Right atrium auricular region (tissue), 2 donors: ENCODE measurements at regions not wholly inside any gene's neighbourhood (a gene's known extent, or its start where the extent isn't known, plus 50 kb on each side); places are given as distances from the start of the nearest gene placed in this dataset.
A peak's percentile ranks its signal among the peaks of the same experiment; 100 is the strongest.

Experiments
- DNase-seq: peaks from one replicate; pipeline ENCODE4 v3.0.0-alpha.2; 2019; ENCODE audit warnings: low spot score
- H3K27ac ChIP-seq, 2 donors: fragments of 200-600 bp; sonication (generic); 1 replicate in 1 of 2; 2 replicates in 1 of 2; pipeline ENCODE4 v1.5.1; 2016 to 2019
- H3K27me3 ChIP-seq, 2 donors: fragments of 200-600 bp; sonication (generic); one replicate each; pipeline versions ENCODE4 v1.5.1 to v1.6.0; 2017 to 2019
- H3K36me3 ChIP-seq: fragments of 200-600 bp; sonication (generic); one replicate; pipeline ENCODE4 v1.5.1; 2016
- H3K4me1 ChIP-seq, 2 donors: fragments of 200-600 bp; sonication (generic); one replicate each; pipeline versions ENCODE4 v1.5.1 to v1.6.0; 2017 to 2019
- H3K4me3 ChIP-seq, 2 donors: fragments of 200-600 bp; sonication (generic); 1 replicate in 1 of 2; 2 replicates in 1 of 2; pipeline ENCODE4 v1.5.1; 2017 to 2019; ENCODE audit warnings: mild to moderate bottlenecking in 1 of 2, moderate library complexity in 1 of 2
- H3K9me3 ChIP-seq, 2 donors: fragments of 200-600 bp; sonication (generic); one replicate each; pipeline ENCODE4 v1.5.1; 2019
- CTCF ChIP-seq, 2 donors: fragments of 200-600 bp; sonication (generic); IDR thresholded peaks; one replicate each; pipeline ENCODE4 v1.5.1; 2019; ENCODE audit warnings: antibody characterized with exemption in 2 of 2

- no peak overlapping the region for H3K27ac ChIP-seq
Observed at GRCh38 chr4:141307241-141307689, 86.6 kb downstream of the ZNF330 start.

GRCh38 chr4:141309874-141310273 is 89.2 kb downstream of the ZNF330 start:
- Histone ChIP-seq H3K27me3 (no peaks in the 10 kb centered on the region), H3K27ac (no peak overlapping the region), H3K4me1 (no peaks in the 10 kb centered on the region), H3K9me3 (no peaks in the 10 kb centered on the region), H3K36me3 (no peaks in the 10 kb centered on the region), H3K4me3 (no peak overlapping the region)
- DNase-seq = no peak
- no peak for TF ChIP-seq CTCF (IDR thresholded peaks at IDR 0.05)

More at GRCh38 chr4:141307241-141307689, 86.6 kb downstream of the ZNF330 start:
- H3K4me3 ChIP-seq = no peak overlapping the region
- peak; percentile 63 for DNase-seq
- no peaks in the 10 kb centered on the region for H3K36me3 ChIP-seq
- H3K27me3 ChIP-seq = no peaks in the 10 kb centered on the region
- no peaks in the 10 kb centered on the region for H3K4me1 ChIP-seq
- peak; percentile 41 to 76 for TF ChIP-seq CTCF (IDR thresholded peaks at IDR 0.05)
- no peaks in the 10 kb centered on the region for H3K9me3 ChIP-seq

GRCh38 chr4:141311246-141312204 is 90.8 kb downstream of the ZNF330 start:
- TF ChIP-seq CTCF (IDR thresholded peaks at IDR 0.05) = no peak
- no peak for DNase-seq
- Histone ChIP-seq H3K4me1 (no peaks in the 10 kb centered on the region), H3K9me3 (no peaks in the 10 kb centered on the region), H3K36me3 (no peaks in the 10 kb centered on the region), H3K27ac (no peak overlapping the region), H3K4me3 (no peak overlapping the region), H3K27me3 (no peaks in the 10 kb centered on the region)

- no peaks in the 10 kb centered on the region for H3K36me3 ChIP-seq
- TF ChIP-seq CTCF (IDR thresholded peaks at IDR 0.05) = no peak
- no peak overlapping the region for H3K27ac ChIP-seq
- no peaks in the 10 kb centered on the region for H3K9me3 ChIP-seq
- H3K4me3 ChIP-seq = no peak overlapping the region
- no peaks in the 10 kb centered on the region for H3K4me1 ChIP-seq
- DNase-seq = no peak
- no peaks in the 10 kb centered on the region for H3K27me3 ChIP-seq
Observed at GRCh38 chr4:141314627-141315026, 93.9 kb downstream of the ZNF330 start.

GRCh38 chr4:141328560-141329173 is 108.0 kb downstream of the ZNF330 start:
- Histone ChIP-seq H3K36me3 (no peaks in the 10 kb centered on the region), H3K27ac (no peak overlapping the region), H3K27me3 (no peaks in the 10 kb centered on the region), H3K4me3 (no peak overlapping the region), H3K9me3 (no peaks in the 10 kb centered on the region), H3K4me1 (no peaks in the 10 kb centered on the region)
- TF ChIP-seq CTCF (IDR thresholded peaks at IDR 0.05) = no peak
- no peak for DNase-seq
